HUDEP-2 (cell line): ENCODE measurements at regions not wholly inside any gene's neighbourhood (a gene's known extent, or its start where the extent isn't known, plus 50 kb on each side); places are given as distances from the start of the nearest gene placed in this dataset.
"Not testable (repeated sequence)": the region's sequence is repeated elsewhere in the genome, so short reads cannot be mapped to it uniquely, and the experiment has no call there.

ENCODE experiments used
- DNase-seq, 76 experiments: peaks; one replicate each; lab custom pipeline; 2025; ENCODE audit not compliant: unreplicated experiment in 76 of 76; lab: John Stamatoyannopoulos, UW

DNA sequence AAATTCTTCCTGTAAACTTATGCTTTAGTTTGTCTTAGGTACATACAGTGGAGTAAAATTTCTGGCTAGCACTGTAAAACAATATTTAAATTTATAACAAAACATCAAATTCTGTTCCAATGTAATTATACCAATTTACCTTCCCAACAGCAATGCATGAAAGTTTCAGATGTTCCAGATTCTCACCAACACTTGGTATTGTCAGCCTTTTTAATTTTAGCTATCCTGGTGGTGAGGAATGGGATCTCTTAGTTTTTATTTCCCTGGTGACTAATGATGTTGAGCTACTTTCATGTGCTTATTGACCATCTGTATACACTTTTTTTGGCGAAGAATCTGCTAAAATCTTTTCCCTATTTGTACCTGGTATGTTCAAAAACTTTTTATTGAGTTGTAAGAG, 76.1 kb upstream of the PHACTR1 start:
- no peak for DNase-seq

DNA sequence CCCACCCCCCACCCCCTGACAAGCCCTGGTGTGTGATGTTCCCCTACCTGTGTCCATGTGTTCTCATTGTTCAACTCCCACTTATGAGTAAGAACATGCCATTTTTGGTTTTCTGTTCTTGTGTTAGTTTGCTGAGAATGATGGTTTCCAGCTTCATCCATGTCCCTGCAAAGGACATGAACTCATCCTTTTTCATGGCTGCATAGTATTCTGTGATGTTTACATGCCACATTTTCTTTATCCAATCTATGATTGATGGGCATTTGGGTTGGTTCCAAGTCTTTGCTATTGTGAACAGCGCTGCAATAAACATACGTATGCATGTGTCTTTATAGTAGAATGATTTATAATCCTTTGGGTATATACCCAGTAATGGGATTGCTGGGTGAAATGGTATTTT, 74.8 kb upstream of the PHACTR1 start:
- DNase-seq, result not testable (repeated sequence)

DNA sequence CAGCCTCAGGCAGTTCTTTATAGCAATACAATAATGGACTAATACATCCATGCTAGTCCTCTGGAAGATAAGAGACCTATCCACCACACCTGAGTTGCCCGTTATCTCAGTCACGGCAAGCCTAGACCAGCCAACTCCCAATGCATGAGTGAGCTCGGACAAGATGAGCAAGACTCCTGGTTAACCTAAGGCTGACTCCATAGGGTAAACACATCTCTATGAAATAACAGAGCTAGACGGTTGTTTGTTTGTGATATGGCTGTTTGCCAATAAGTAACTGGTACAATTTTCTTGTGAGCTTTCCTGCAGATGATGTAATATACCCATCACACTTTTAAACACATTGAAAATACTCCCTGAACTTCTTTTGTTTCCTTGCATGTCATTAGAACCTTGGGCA, 70.6 kb upstream of the PHACTR1 start:
- DNase-seq, result no peak

DNA sequence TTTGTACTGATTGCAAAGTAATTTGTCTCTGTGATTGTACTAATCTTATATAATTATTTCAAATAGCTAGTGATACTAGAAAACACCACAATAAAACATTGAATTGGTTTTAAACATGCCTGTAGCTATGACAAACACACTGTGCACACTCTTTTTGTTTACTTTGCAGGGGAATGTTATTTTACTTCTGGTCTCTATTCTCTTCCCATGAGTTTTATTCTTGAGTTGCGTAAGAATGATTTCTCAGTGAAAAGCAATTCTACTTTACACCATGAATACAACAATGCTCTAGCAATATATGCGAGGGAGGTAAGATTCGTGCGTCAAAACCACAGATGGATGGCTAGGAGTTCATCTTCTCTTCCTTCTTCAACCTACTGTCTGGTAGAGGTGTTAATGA, 68.4 kb upstream of the PHACTR1 start:
- no peak for DNase-seq

DNA sequence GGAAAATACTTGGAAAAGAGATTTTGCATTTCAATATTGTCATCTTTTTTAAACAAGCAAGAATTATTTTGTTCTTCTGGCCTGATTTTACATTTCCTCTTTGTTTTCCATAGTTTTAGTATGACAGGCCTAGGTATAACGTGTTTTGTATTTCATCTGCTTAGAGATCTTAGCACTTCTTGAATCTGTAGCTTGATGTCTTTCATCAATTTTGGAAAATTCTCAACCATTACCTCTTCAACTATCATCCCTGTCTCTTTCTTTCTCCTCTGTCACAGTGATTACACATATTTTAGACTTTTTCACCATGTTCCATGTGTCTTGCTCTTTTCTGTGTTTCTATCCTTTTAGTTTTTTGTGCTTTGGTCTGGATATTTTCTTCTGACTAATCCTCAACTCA, 67.2 kb upstream of the PHACTR1 start:
- DNase-seq, result no peak

DNA sequence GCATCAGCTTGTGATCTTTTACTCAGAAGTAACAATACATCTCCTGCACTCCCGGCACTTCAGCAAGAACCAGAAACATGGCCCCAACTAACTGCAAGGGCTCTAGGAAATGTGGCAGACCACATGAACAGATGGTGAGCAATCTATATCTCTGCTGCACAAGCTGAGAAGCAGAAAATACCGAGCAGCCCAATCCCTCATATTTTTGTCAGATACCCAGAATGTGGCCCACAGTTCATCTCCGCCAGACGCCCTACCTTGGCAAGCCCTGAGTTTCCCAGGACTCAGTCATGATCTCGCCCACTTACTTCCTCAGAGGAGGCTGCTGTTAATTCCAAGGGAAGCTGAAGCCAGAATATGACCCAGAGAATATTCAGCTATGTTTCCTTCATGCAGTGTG, 63.1 kb upstream of the PHACTR1 start:
- no peak for DNase-seq

DNA sequence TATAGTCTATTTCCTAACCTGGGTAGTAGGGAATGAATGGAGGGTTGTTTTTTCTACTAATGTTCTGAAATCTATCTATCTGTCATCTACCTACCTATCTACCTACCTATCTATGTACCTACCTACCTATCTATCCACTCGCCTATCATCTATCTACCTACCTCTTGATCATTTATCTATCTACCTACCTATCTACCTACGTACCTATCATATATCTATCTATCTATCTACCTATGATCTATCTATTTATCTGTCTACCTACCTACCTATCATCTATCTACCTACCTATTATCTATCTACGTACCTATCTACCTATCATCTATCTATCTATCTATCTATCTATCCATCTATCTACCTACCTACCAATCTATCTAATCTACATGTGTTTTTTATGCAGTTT, 62.5 kb upstream of the PHACTR1 start:
- DNase-seq, result no peak

DNA sequence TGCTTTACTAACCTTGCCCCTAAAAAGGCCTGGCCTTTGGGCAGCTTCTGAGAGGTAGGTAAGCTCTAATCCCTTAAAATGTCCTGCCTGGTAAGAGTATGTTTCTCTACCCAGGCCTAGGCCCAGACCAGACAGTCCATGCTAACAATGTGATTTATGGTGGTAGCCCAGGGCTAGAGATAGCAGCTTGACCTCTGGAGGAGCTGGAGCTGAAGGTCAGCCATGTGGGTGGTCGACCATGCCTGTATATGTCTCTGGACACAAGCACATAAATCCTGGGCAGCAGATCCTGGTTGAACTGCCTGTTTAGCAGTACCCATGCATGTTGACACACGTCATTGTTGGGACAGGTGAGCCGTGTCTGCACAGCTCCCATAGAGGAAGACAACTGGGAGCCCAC, 62.1 kb upstream of the PHACTR1 start:
- DNase-seq, result no peak

DNA sequence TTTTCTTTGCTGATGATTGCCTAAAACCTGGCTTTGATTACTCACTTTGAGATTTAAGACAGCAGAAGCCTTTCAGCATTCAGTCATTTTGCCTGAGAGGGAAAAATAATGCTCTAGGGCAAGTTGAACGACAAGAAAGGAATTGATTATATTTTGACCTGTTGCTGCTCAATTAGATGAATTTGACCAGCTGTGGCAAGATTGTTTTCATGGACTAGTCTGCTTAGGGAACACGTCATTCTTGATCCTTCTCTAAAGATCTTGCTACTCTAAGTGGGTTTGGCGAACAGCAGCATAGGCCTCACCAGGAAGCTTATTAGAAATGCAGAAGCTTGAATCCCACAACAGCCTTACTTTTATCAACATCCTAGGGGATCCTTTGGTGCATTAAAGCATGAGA, 59.7 kb upstream of the PHACTR1 start:
- no peak for DNase-seq

DNA sequence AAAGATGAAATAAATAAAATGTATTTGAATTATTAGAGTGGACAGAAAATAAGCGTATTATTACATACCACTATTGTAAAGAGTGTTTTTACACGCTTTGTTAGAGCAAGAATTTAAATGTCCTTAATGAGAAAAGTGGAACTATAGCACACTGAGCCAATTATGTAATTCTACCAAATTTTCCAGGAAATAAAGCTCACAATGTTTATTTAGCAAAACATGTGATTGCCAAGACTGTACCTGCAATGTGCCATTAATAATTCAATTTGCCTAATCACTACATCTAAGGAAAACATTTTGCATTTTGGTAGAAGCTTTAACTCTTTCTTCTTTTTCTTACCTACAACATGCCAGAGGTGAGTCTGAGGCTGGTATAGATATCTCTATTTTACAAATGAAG, 58.7 kb upstream of the PHACTR1 start:
- DNase-seq, result no peak

DNA sequence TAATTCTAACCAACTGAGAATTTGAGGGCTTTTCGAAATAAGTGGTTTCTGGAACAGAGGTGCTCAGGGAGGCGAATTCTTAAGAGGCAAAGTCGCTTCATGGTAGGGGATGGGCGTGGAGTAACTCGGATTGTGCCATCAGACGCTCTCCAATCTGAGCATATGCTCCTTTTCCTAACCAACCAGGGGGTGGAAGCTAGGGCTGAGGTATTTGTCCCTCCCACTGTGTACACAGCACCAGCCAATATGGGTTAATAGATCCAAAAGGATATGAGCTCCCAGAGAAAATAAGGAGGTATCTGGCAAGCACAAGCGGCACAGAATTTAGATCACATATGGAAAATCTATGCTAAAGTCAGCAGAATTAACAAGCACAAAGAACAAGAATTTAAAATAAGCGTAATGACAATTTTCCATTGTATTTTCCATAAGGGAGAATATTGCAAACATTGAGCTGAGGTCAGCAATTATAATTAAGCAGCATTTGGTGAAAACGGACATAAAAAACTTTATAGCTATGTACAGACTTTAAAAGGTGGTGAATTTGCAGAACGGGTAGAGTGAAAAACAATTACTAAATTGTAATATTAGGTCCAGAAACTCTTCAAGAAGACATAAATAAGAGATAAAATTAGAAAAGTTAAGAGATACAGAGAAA, 55.0 kb upstream of the PHACTR1 start:
- no peak for DNase-seq
